OCI-LY1 (cell line): ENCODE measurements at regions not wholly inside any gene's neighbourhood (a gene's known extent, or its start where the extent isn't known, plus 50 kb on each side); places are given as distances from the start of the nearest gene placed in this dataset.

ENCODE experiments used
- H2AFZ ChIP-seq: fragments of 200-600 bp; sonication (generic), shearing (Covaris generic); 2 replicates; pipeline ENCODE4 v1.6.0; 2014; ENCODE audit warnings: antibody characterized with exemption, mild to moderate bottlenecking, low read length
- H3F3A ChIP-seq: fragments of 200-600 bp; sonication (generic), shearing (Covaris generic); 2 replicates; pipeline ENCODE4 v1.6.0; 2014; ENCODE audit warnings: mild to moderate bottlenecking, antibody characterized with exemption, low read length, moderate library complexity; ENCODE audit not compliant: insufficient read depth
- H3K27ac ChIP-seq: fragments of 200-600 bp; sonication (generic); 2 replicates; pipeline ENCODE4 v1.5.1; 2014; ENCODE audit warnings: low read length, mixed run types, mild to moderate bottlenecking, low read depth; ENCODE audit not compliant: poor library complexity, severe bottlenecking
- H3K27me3 ChIP-seq: fragments of 200-600 bp; sonication (generic); 2 replicates; pipeline ENCODE4 v1.6.0; 2014; ENCODE audit warnings: antibody characterized with exemption, mild to moderate bottlenecking, low read length, moderate library complexity; ENCODE audit not compliant: insufficient read depth
- H3K36me3 ChIP-seq: fragments of 200-600 bp; sonication (generic); 2 replicates; pipeline ENCODE4 v1.6.1; 2014; ENCODE audit warnings: mild to moderate bottlenecking, antibody characterized with exemption, low read length, moderate library complexity, mixed read lengths; ENCODE audit not compliant: insufficient read depth
- H3K4me1 ChIP-seq: fragments of 200-600 bp; sonication (generic); 2 replicates; pipeline ENCODE4 v1.5.1; 2014; ENCODE audit warnings: mild to moderate bottlenecking, low read length, moderate library complexity; ENCODE audit not compliant: insufficient read depth, severe bottlenecking
- H3K4me2 ChIP-seq: fragments of 200-600 bp; sonication (generic), shearing (Covaris generic); 2 replicates; pipeline ENCODE4 v1.6.1; 2014; ENCODE audit warnings: low read length
- H3K4me3 ChIP-seq: fragments of 200-600 bp; sonication (generic); 2 replicates; pipeline ENCODE4 v1.5.1; 2014; ENCODE audit warnings: low read length, low read depth, mild to moderate bottlenecking, mixed read lengths; ENCODE audit not compliant: poor library complexity, severe bottlenecking
- H3K79me2 ChIP-seq: fragments of 200-600 bp; shearing (Covaris generic); 2 replicates; pipeline ENCODE4 v1.6.1; 2016; ENCODE audit warnings: mixed run types, low read length, mixed read lengths; ENCODE audit not compliant: insufficient read depth
- H3K9ac ChIP-seq: fragments of 200-600 bp; sonication (generic), shearing (Covaris generic); 2 replicates; pipeline ENCODE4 v1.6.1; 2014; ENCODE audit warnings: mild to moderate bottlenecking, low read length, mixed read lengths
- H3K9me2 ChIP-seq: fragments of 200-600 bp; sonication (generic), shearing (Covaris generic); 2 replicates; pipeline ENCODE4 v1.6.1; 2014; ENCODE audit warnings: low read depth, mild to moderate bottlenecking, low read length, mixed read lengths
- H3K9me3 ChIP-seq: fragments of 200-600 bp; shearing (Covaris generic); 2 replicates; pipeline ENCODE4 v1.6.1; 2014; ENCODE audit warnings: low read length, mixed read lengths
- H4K20me1 ChIP-seq: fragments of 200-600 bp; sonication (generic), shearing (Covaris generic); 2 replicates; pipeline ENCODE4 v1.6.0; 2016; ENCODE audit warnings: mild to moderate bottlenecking, low read length; ENCODE audit not compliant: insufficient read depth
- EZH2 ChIP-seq: fragments of 200-600 bp; sonication (generic), shearing (Covaris generic); IDR thresholded peaks from 2 replicates; pipeline ENCODE4 v1.8.0; 2017; ENCODE audit warnings: borderline replicate concordance, mixed run types, mild to moderate bottlenecking, antibody characterized with exemption, low read length, moderate library complexity, mixed read lengths
- TF ChIP-seq, protein P1 (sequence below): fragments of 200-600 bp; sonication (generic), shearing (Covaris generic); IDR thresholded peaks from 2 replicates; pipeline ENCODE4 v1.5.1; 2017; ENCODE audit warnings: mild to moderate bottlenecking, antibody characterized with exemption, low read length, moderate library complexity, mixed read lengths

DNA sequence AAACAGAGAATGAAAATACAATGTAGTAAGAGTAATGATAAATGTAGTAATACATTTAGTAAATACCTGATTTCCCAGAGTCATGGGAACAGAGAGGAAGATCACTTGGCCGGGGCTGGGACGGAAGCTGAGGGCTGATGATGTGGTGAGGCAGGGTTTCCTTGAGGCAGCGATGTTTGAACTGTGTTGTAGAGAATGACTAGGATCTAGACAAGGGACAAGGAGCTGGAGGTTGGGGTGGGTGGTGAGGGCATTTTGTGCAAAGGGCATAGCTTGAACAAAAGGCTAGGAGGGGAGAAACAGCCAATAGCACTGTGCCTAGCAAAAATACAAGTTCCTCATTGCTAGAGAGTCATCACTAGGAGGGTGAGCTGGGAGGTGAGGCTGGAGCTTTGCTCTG, 64.3 kb upstream of the RAPGEF2 start:
- no peaks in the 10 kb centered on the region for H3K9me3 ChIP-seq
- H3K79me2 ChIP-seq = no peaks in the 10 kb centered on the region
- H3K27me3 ChIP-seq = no peaks in the 10 kb centered on the region
- no peaks in the 10 kb centered on the region for H3K4me1 ChIP-seq
- H2AFZ ChIP-seq = no peak overlapping the region
- H3K4me2 ChIP-seq = no peak overlapping the region
- TF ChIP-seq, protein P1, sequence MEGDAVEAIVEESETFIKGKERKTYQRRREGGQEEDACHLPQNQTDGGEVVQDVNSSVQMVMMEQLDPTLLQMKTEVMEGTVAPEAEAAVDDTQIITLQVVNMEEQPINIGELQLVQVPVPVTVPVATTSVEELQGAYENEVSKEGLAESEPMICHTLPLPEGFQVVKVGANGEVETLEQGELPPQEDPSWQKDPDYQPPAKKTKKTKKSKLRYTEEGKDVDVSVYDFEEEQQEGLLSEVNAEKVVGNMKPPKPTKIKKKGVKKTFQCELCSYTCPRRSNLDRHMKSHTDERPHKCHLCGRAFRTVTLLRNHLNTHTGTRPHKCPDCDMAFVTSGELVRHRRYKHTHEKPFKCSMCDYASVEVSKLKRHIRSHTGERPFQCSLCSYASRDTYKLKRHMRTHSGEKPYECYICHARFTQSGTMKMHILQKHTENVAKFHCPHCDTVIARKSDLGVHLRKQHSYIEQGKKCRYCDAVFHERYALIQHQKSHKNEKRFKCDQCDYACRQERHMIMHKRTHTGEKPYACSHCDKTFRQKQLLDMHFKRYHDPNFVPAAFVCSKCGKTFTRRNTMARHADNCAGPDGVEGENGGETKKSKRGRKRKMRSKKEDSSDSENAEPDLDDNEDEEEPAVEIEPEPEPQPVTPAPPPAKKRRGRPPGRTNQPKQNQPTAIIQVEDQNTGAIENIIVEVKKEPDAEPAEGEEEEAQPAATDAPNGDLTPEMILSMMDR = no peak
- no peak for TF ChIP-seq EZH2
- H3K27ac ChIP-seq = no peak overlapping the region
- H3K9me2 ChIP-seq = no peaks in the 10 kb centered on the region
- no peaks in the 10 kb centered on the region for H3F3A ChIP-seq
- H4K20me1 ChIP-seq = no peaks in the 10 kb centered on the region
- H3K36me3 ChIP-seq = no peaks in the 10 kb centered on the region
- no peak overlapping the region for H3K4me3 ChIP-seq
- H3K9ac ChIP-seq = no peak overlapping the region

DNA sequence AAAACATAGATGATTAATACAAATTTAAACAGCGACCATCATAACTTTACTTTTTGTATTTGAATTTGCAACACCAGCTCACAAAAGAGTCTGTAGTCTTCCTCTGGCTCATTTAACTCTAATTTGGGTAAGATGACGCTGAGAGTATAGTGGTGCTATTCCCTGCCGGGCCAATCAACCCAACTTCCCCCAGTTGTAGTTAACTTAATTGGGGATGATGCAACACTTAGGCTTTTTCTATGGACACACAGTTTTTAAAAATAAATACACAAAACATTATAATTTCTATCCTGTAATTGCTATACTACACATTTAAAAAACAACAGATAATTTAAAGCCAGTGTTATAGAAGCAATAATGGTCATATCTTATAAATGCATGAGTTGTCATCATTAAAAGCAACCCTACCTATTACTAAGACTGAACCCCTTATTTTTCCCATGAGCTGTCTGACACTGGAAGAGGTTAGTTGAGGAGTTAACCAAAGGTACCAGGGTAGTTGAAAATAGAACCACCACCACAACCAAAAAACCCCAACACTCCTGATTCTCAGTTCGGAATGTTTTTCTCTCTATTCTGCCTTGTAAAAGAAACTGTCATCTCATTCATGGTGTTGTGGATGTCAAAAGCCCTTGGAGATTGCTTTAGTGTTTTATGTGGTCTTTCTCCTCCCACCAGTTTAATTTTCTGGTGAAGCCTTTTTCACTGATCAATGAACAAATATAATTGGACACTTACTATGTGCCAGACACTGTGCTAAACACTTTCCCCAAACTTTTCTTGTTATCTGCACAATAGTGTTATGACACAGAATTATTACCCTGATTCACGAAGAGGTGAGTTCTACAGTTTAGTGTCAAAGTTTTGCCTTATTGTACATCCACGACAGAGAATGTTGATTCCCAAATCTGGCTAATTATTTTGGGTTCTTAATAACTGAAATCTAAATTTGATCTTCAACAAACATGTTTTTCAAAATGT, 61.5 kb upstream of the RAPGEF2 start:
- no peak for TF ChIP-seq EZH2
- TF ChIP-seq, protein P1 = no peak
- Histone ChIP-seq H3K4me2 (no peak overlapping the region), H3K27ac (no peak overlapping the region), H3K27me3 (no peaks in the 10 kb centered on the region), H3K9me3 (no peaks in the 10 kb centered on the region), H3K9me2 (no peaks in the 10 kb centered on the region), H4K20me1 (no peaks in the 10 kb centered on the region), H3K9ac (no peak overlapping the region), H3F3A (no peaks in the 10 kb centered on the region), H3K79me2 (no peaks in the 10 kb centered on the region), H2AFZ (no peak overlapping the region), H3K36me3 (no peaks in the 10 kb centered on the region), H3K4me1 (no peaks in the 10 kb centered on the region), H3K4me3 (no peak overlapping the region)

DNA sequence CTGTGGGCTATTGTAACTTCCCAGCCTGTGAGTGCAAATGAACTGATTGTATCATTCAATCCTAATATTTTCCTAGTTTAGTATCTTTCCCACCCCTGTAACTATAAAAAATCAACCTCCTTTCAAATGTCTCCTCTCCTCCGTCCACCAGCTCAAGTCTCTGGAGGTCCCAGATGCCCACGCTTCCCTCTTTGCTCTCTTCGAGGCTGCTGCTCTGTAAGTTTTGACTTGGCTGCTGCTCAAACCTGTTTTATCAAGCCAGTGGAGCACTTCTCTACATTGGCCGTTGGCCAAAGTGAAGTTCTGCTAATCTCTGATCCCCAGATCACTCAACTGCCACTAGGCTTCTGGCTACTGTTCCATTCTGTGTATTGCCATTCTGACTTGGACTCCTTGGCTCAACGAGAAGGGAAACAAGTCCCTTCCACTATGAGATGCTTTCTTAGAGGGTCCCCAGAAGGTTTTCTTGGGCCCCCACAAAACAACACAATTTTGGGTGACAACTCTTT, 60.7 kb upstream of the RAPGEF2 start:
- no peak overlapping the region for H3K4me2 ChIP-seq

More for the DNA sequence above, 60.7 kb upstream of the RAPGEF2 start:
- Histone ChIP-seq H2AFZ (no peak overlapping the region), H3K9me3 (no peaks in the 10 kb centered on the region), H3K27ac (no peak overlapping the region), H3K9ac (no peak overlapping the region), H3F3A (no peaks in the 10 kb centered on the region), H3K79me2 (no peaks in the 10 kb centered on the region), H4K20me1 (no peaks in the 10 kb centered on the region), H3K9me2 (no peaks in the 10 kb centered on the region), H3K36me3 (no peaks in the 10 kb centered on the region), H3K4me3 (no peak overlapping the region), H3K27me3 (no peaks in the 10 kb centered on the region), H3K4me1 (no peaks in the 10 kb centered on the region)
- TF ChIP-seq, protein P1 = no peak
- no peak for TF ChIP-seq EZH2
